K562 (cell line): ENCODE measurements at regions not wholly inside any gene's neighbourhood (a gene's known extent, or its start where the extent isn't known, plus 50 kb on each side); places are given as distances from the start of the nearest gene placed in this dataset.

ENCODE experiments used
- ATAC-seq: fragments of 200-7000 bp; cut with Tn5 transposase; 3 replicates; pipeline ENCODE4 v1.9.1; 2020; ENCODE audit warnings: moderate library complexity
- BruUV-seq: library from RNA; stranded (reverse); fragments of 400-500 nt; replicated peaks from 2 replicates; lab custom pipeline; 2021; lab: Mats Ljungman, UMichigan
- CTCF ChIA-PET: fragments of 300-600 bp; formaldehyde crosslinking; extraction: SDS; loops from one replicate; lab custom pipeline; 2021; ENCODE audit warnings: low intra/inter-chr PET ratio; lab: Yijun Ruan, JAX
- POLR2A ChIA-PET: fragments of 300-600, 350-650 bp; sonication (Branson Sonifier 250); formaldehyde crosslinking; extraction: SDS; loops from one replicate; lab custom pipeline; 2021; ENCODE audit warnings: antibody characterized with exemption, inconsistent platforms; lab: Yijun Ruan, JAX
- DNase-seq, 4 experiments: peaks; one replicate each; pipeline versions ENCODE4 v3.0.0 to v3.0.0-alpha.2; 2011 to 2018; ENCODE audit warnings: low spot score in 3 of 4, mixed read lengths in 3 of 4; ENCODE audit errors: extremely low read depth in 1 of 4
- FAIRE-seq: peaks from 2 replicates; lab custom pipeline; 2011; peaks lifted over from hg19 to GRCh38; lab: Jason Lieb, UNC
- H2AFZ ChIP-seq: 2 replicates; pipeline ENCODE4 v1.6.0; 2011; ENCODE audit warnings: low read depth, low read length, control low read depth, inconsistent platforms
- H3K27ac ChIP-seq: fragments of 200-600 bp; 3 replicates; pipeline ENCODE4 v1.8.0; 2011; ENCODE audit warnings: low read depth, mild to moderate bottlenecking, control low read depth, inconsistent platforms, low read length, moderate library complexity, mixed read lengths; ENCODE audit errors: extremely low read depth
- H3K27me3 ChIP-seq, 2 experiments: fragments of 300-600 bp in 1 of 2; 2 replicates in 1 of 2; 3 replicates in 1 of 2; pipeline versions ENCODE4 v1.6.0 to v1.8.0; 2011; ENCODE audit warnings: inconsistent platforms in 2 of 2, low read length in 2 of 2, mild to moderate bottlenecking in 1 of 2, mixed read lengths in 1 of 2, moderate library complexity in 1 of 2; ENCODE audit not compliant: control insufficient read depth in 2 of 2, insufficient read depth in 2 of 2
- H3K36me3 ChIP-seq: fragments of 300-600 bp; 3 replicates; pipeline ENCODE4 v1.8.0; 2011; ENCODE audit warnings: mild to moderate bottlenecking, low read length, inconsistent platforms; ENCODE audit not compliant: control insufficient read depth, insufficient read depth
- H3K4me1 ChIP-seq, 2 experiments: fragments of 200-600 bp in 1 of 2; replicated peaks in 1 of 2; 2 replicates in 1 of 2; 3 replicates in 1 of 2; pipeline versions ENCODE4 v1.5.1 to v1.8.0; 2011; ENCODE audit warnings: inconsistent platforms in 2 of 2, low read length in 2 of 2, mild to moderate bottlenecking in 1 of 2, mixed read lengths in 1 of 2, moderate library complexity in 1 of 2; ENCODE audit not compliant: control insufficient read depth in 2 of 2, insufficient read depth in 2 of 2
- H3K4me2 ChIP-seq: 2 replicates; pipeline ENCODE4 v1.6.1; 2011; ENCODE audit warnings: low read length, control low read depth, inconsistent platforms, mixed read lengths; ENCODE audit not compliant: insufficient read depth
- H3K4me3 ChIP-seq: fragments of 200-600 bp; sonication (generic), shearing (Covaris generic); 2 replicates; pipeline ENCODE4 v1.5.1; 2016; ENCODE audit warnings: control low read depth, inconsistent platforms
- H3K79me2 ChIP-seq: fragments of 200-600 bp; 3 replicates; pipeline ENCODE4 v1.8.0; 2011; ENCODE audit warnings: low read length, inconsistent platforms; ENCODE audit not compliant: control insufficient read depth, insufficient read depth
- H3K9ac ChIP-seq, 2 experiments: 2 replicates each; pipeline versions ENCODE4 v1.6.0 to v1.6.1; 2011; ENCODE audit warnings: low read depth in 2 of 2, low read length in 2 of 2, control low read depth in 1 of 2, inconsistent platforms in 1 of 2, mild to moderate bottlenecking in 1 of 2, mixed read lengths in 1 of 2; ENCODE audit not compliant: insufficient read depth in 1 of 2
- H3K9me1 ChIP-seq: one replicate; pipeline ENCODE4 v1.6.0; 2011; ENCODE audit warnings: inconsistent platforms, mild to moderate bottlenecking, low read length, moderate library complexity; ENCODE audit not compliant: control insufficient read depth, insufficient read depth
- H3K9me3 ChIP-seq: replicated peaks from 2 replicates; pipeline ENCODE4 v1.5.1; 2011; ENCODE audit warnings: low read depth, low read length, inconsistent platforms; ENCODE audit not compliant: control insufficient read depth, insufficient read depth
- H4K20me1 ChIP-seq: replicated peaks from 2 replicates; pipeline ENCODE4 v1.6.1; 2011; ENCODE audit warnings: low read length, inconsistent platforms, mixed read lengths; ENCODE audit not compliant: control insufficient read depth, insufficient read depth
- BCLAF1 ChIP-seq, 2 experiments: fragments of 450-650 bp in 1 of 2; IDR thresholded peaks; 2 replicates each; pipeline ENCODE4 v1.6.1; 2011 to 2017; ENCODE audit warnings: low read depth in 2 of 2, antibody characterized with exemption in 1 of 2, borderline replicate concordance in 1 of 2, low read length in 1 of 2, mild to moderate bottlenecking in 1 of 2, mixed read lengths in 1 of 2; ENCODE audit not compliant: control insufficient read depth in 1 of 2
- CHD4 ChIP-seq: fragments of 200-600 bp; sonication (generic); IDR thresholded peaks from 3 replicates; pipeline ENCODE4 v1.6.1; 2012; ENCODE audit warnings: low read depth, mild to moderate bottlenecking, mixed read lengths, low read length, inconsistent platforms; ENCODE audit not compliant: insufficient read depth, insufficient replicate concordance, poor library complexity, severe bottlenecking
- HSF4 ChIP-seq: fragments of 250-450 bp; sonication (Bioruptor Pico); IDR thresholded peaks from 2 replicates; pipeline ENCODE4 v2.1.2; 2022; ENCODE audit warnings: mild to moderate bottlenecking, moderate library complexity, borderline replicate concordance
- KLF13 ChIP-seq: fragments of 450-650 bp; IDR thresholded peaks from 2 replicates; pipeline ENCODE4 v1.6.1; 2016; ENCODE audit warnings: missing genetic modification characterization, low read depth, mild to moderate bottlenecking, missing compliant biosample characterization, moderate library complexity, borderline replicate concordance
- ZNF444 ChIP-seq: fragments of 250-450 bp; sonication (Bioruptor Pico); IDR thresholded peaks from 2 replicates; pipeline ENCODE4 v1.4.0; 2020; ENCODE audit warnings: mild to moderate bottlenecking, moderate library complexity
- ZNF561 ChIP-seq: fragments of 450-650 bp; formaldehyde crosslinking; conservative IDR thresholded peaks from 2 replicates; pipeline ENCODE4 v1.4.0; 2020; ENCODE audit warnings: mild to moderate bottlenecking, moderate library complexity
- WGBS: fragments of 100-300 bp; shearing (Covaris generic); methylation state at CpG from one replicate; pipeline ENCODE4 v1.1.6; 2016; ENCODE audit warnings: low coverage, mixed read lengths; ENCODE audit not compliant: insufficient coverage; ENCODE audit errors: missing lambda C conversion rate; 5-methylcytosine and 5-hydroxymethylcytosine counted together
- in situ Hi-C: fragments of 300-500 bp; cut with MboI; formaldehyde crosslinking; loops from 4 replicates; pipeline ENCODE4 v1.15.0; 2018; ENCODE audit warnings: inconsistent platforms, mixed read lengths
- intact Hi-C: fragments of 100-400 bp; cut with micrococcal nuclease; formaldehyde crosslinking; loops from 2 replicates; pipeline ENCODE4 v1.14.2; 2022

- no TSS peak for BruUV-seq
- Histone ChIP-seq H3K79me2 (no peaks in the 10 kb centered on the region), H3K27me3 (no peaks in the 10 kb centered on the region), H3K4me2 (no peak overlapping the region), H3K9me3 (no peaks in the 10 kb centered on the region), H3K4me3 (no peak overlapping the region), H3K9ac (no peak overlapping the region), H3K4me1 (no peaks in the 10 kb centered on the region), H3K9me1 (no peaks in the 10 kb centered on the region), H4K20me1 (no peaks in the 10 kb centered on the region), H3K36me3 (no peaks in the 10 kb centered on the region), H3K27ac (no peak overlapping the region), H2AFZ (no peak overlapping the region)
- DNase-seq (no peak), ATAC-seq (no peak), FAIRE-seq (no peak)
- WGBS = 0% methylated on average over 1 of the region's 1 CpG
- ChIA-PET POLR2A (interaction anchor here (0.6 kb wide), 1 partner anchor 18 kb away, joined by 4 read pairs; no protein-coding TSS in a partner anchor), CTCF (no interaction called here)
- TF ChIP-seq CHD4 = no peak
- TF ChIP-seq HSF4 (CRISPR knock-in tag) = no peak
- TF ChIP-seq ZNF444 = no peak
- no peak for TF ChIP-seq KLF13
- no peak for TF ChIP-seq ZNF561 (CRISPR knock-in tag)
- no peak for TF ChIP-seq BCLAF1 (IDR thresholded peaks at IDR 0.05; ENCODE audit: borderline replicate concordance in 1 of 2, control insufficient read depth in 1 of 2, low read depth in 2 of 2, low read length in 1 of 2)
- in situ Hi-C loops (no loop called here), intact Hi-C loops (no loop called here)
These were observed 263.8 kb upstream of the IGFBP7 start for GRCh38 chr4:57373991-57374390.
